A549 (cell line): ENCODE measurements at regions not wholly inside any gene's neighbourhood (a gene's known extent, or its start where the extent isn't known, plus 50 kb on each side); places are given as distances from the start of the nearest gene placed in this dataset.

Experiments
- CEBPB ChIP-seq, 2 experiments: fragments of >200 bp in 1 of 2; sonication (Bioruptor Twin) in 1 of 2; formaldehyde crosslinking in 1 of 2; IDR thresholded peaks; 2 replicates each; pipeline ENCODE4 v1.6.1; 2012 to 2016
- CTCF ChIP-seq: fragments of >200 bp; sonication (Bioruptor Twin); formaldehyde crosslinking; IDR thresholded peaks from 3 replicates; pipeline ENCODE4 v1.5.1; 2016
- MAFK ChIP-seq: fragments of 450-650 bp; IDR thresholded peaks from 2 replicates; pipeline ENCODE4 v1.6.1; 2014; ENCODE audit not compliant: partially characterized antibody
- POLR2A ChIP-seq: IDR thresholded peaks from 2 replicates; pipeline ENCODE4 v1.6.1; 2012; ENCODE audit warnings: mild to moderate bottlenecking, low read length
- POLR2AphosphoS2 ChIP-seq: conservative IDR thresholded peaks from 2 replicates; pipeline ENCODE4 v1.6.1; 2012; ENCODE audit warnings: low read length, improper control_type of control experiment, inconsistent platforms
- RAD21 ChIP-seq, 2 experiments: fragments of >200 bp in 1 of 2; sonication (Bioruptor Twin) in 1 of 2; formaldehyde crosslinking in 1 of 2; IDR thresholded peaks in 1 of 2; conservative IDR thresholded peaks in 1 of 2; 2 replicates in 1 of 2; 3 replicates in 1 of 2; pipeline ENCODE4 v1.6.1; 2012 to 2018; ENCODE audit warnings: inconsistent platforms in 1 of 2

- TF ChIP-seq POLR2A (no peak), CTCF (no peak), POLR2AphosphoS2 (no peak), RAD21 (conservative IDR thresholded peaks at IDR 0.05 in 1 of 2, IDR thresholded peaks at IDR 0.05 in 1 of 2) (no peak), CEBPB (IDR thresholded peaks at IDR 0.05) (no peak), MAFK (no peak)
These were observed 315.1 kb upstream of the RASGEF1B start for GRCh38 chr4:81786766-81787165.
